H1 (cell line): ENCODE measurements at regions not wholly inside any gene's neighbourhood (a gene's known extent, or its start where the extent isn't known, plus 50 kb on each side); places are given as distances from the start of the nearest gene placed in this dataset.

Source experiments
- CTCF ChIA-PET: fragments of 300-600 bp; sonication (Branson Sonifier 250); formaldehyde crosslinking; loops from one replicate; lab custom pipeline; 2021; ENCODE audit not compliant: partially characterized antibody; lab: Charles Lee
- POLR2A ChIA-PET: fragments of 300-600 bp; sonication (Branson Sonifier 250); formaldehyde crosslinking; loops from one replicate; lab custom pipeline; 2021; ENCODE audit warnings: inconsistent platforms; ENCODE audit not compliant: partially characterized antibody; lab: Charles Lee
- DNase-seq, 2 experiments: peaks; one replicate each; pipeline versions ENCODE4 v3.0.0 to v3.0.0-alpha.2; 2010 to 2022; ENCODE audit warnings: low spot score in 2 of 2, low read depth in 1 of 2, mixed read lengths in 1 of 2
- FAIRE-seq: peaks from 2 replicates; lab custom pipeline; 2011; peaks lifted over from hg19 to GRCh38; lab: Jason Lieb, UNC
- H2AFZ ChIP-seq: 2 replicates; pipeline ENCODE4 v1.8.1; 2012; ENCODE audit warnings: low read length, inconsistent platforms
- H2AK5ac ChIP-seq: 2 replicates; pipeline ENCODE4 v1.6.1; 2013; ENCODE audit warnings: low read depth, low read length
- H2BK120ac ChIP-seq: replicated peaks from 2 replicates; pipeline ENCODE3; 2013; ENCODE audit warnings: low read depth, low read length, inconsistent platforms
- H2BK12ac ChIP-seq: 2 replicates; pipeline ENCODE4 v1.6.1; 2013; ENCODE audit warnings: low read depth, low read length
- H2BK15ac ChIP-seq: 2 replicates; pipeline ENCODE4 v1.6.1; 2013; ENCODE audit warnings: low read length
- H2BK20ac ChIP-seq: 2 replicates; pipeline ENCODE4 v1.6.1; 2013; ENCODE audit warnings: low read length
- H2BK5ac ChIP-seq: 2 replicates; pipeline ENCODE4 v1.6.1; 2013; ENCODE audit warnings: low read depth, low read length
- H3K14ac ChIP-seq: 2 replicates; pipeline ENCODE4 v1.6.1; 2013; ENCODE audit warnings: inconsistent platforms; ENCODE audit not compliant: insufficient read length
- H3K18ac ChIP-seq: 2 replicates; pipeline ENCODE4 v1.6.1; 2013; ENCODE audit warnings: low read length; ENCODE audit errors: extremely low read depth
- H3K23ac ChIP-seq: 2 replicates; pipeline ENCODE4 v1.6.1; 2013; ENCODE audit warnings: inconsistent platforms; ENCODE audit not compliant: insufficient read length
- H3K23me2 ChIP-seq: 2 replicates; pipeline ENCODE4 v1.6.1; 2013; ENCODE audit warnings: low read depth, low read length
- H3K27ac ChIP-seq: 2 replicates; pipeline ENCODE4 v1.6.1; 2011; ENCODE audit warnings: low read depth, low read length, inconsistent platforms
- H3K27me3 ChIP-seq, 4 experiments: replicated peaks in 1 of 4; 1 replicate in 1 of 4; 2 replicates in 3 of 4; pipeline versions ENCODE4 v1.6.1 to v1.8.1; 2011 to 2013; ENCODE audit warnings: low read length in 3 of 4, mild to moderate bottlenecking in 3 of 4, inconsistent platforms in 2 of 4, mixed read lengths in 2 of 4, moderate library complexity in 1 of 4; ENCODE audit not compliant: control insufficient read depth in 3 of 4, insufficient read depth in 3 of 4; ENCODE audit errors: extremely low read depth in 1 of 4
- H3K36me3 ChIP-seq, 4 experiments: 2 replicates each; pipeline versions ENCODE4 v1.6.1 to v1.8.1; 2011 to 2013; ENCODE audit warnings: mild to moderate bottlenecking in 4 of 4, low read length in 3 of 4, moderate library complexity in 2 of 4, control low read depth in 1 of 4, inconsistent platforms in 1 of 4; ENCODE audit not compliant: insufficient read depth in 4 of 4, control insufficient read depth in 2 of 4
- H3K4ac ChIP-seq: replicated peaks from 2 replicates; pipeline ENCODE3; 2013; ENCODE audit warnings: low read length, low read depth, mixed read lengths, inconsistent platforms; ENCODE audit not compliant: insufficient read length
- H3K4me1 ChIP-seq, 4 experiments: replicated peaks in 1 of 4; 1 replicate in 1 of 4; 2 replicates in 3 of 4; pipeline versions ENCODE4 v1.6.1 to v1.8.1; 2011 to 2013; ENCODE audit warnings: low read length in 3 of 4, inconsistent platforms in 2 of 4, mixed read lengths in 1 of 4; ENCODE audit not compliant: insufficient read depth in 4 of 4, control insufficient read depth in 3 of 4
- H3K4me2 ChIP-seq, 2 experiments: 2 replicates each; pipeline versions ENCODE4 v1.6.1 to v1.8.1; 2011 to 2013; ENCODE audit warnings: low read depth in 2 of 2, low read length in 2 of 2, control low read depth in 1 of 2, inconsistent platforms in 1 of 2, mild to moderate bottlenecking in 1 of 2; ENCODE audit not compliant: insufficient read depth in 1 of 2
- H3K4me3 ChIP-seq, 4 experiments: fragments of 200-600, 300-600 bp in 1 of 4; sonication (generic), shearing (Covaris generic), sonication (Bioruptor Twin) in 1 of 4; 2 replicates each; pipeline versions ENCODE4 v1.5.1 to v1.8.1; 2011 to 2016; ENCODE audit warnings: low read length in 4 of 4, low read depth in 3 of 4, control low read depth in 2 of 4, inconsistent platforms in 2 of 4, mild to moderate bottlenecking in 2 of 4, mixed read lengths in 1 of 4, moderate library complexity in 1 of 4; ENCODE audit not compliant: insufficient read depth in 2 of 4; ENCODE audit errors: extremely low read depth in 1 of 4
- H3K56ac ChIP-seq: replicated peaks from 2 replicates; pipeline ENCODE3; 2013; ENCODE audit warnings: low read depth, mild to moderate bottlenecking, mixed read lengths, low read length, inconsistent platforms; ENCODE audit not compliant: insufficient read length
- H3K79me1 ChIP-seq: 2 replicates; pipeline ENCODE4 v1.6.1; 2013; ENCODE audit warnings: low read depth, low read length, control low read depth
- H3K79me2 ChIP-seq, 2 experiments: 2 replicates each; pipeline versions ENCODE4 v1.6.1 to v1.8.1; 2012 to 2013; ENCODE audit warnings: low read length in 2 of 2, mild to moderate bottlenecking in 2 of 2, inconsistent platforms in 1 of 2; ENCODE audit not compliant: insufficient read depth in 2 of 2, control insufficient read depth in 1 of 2
- H3K9ac ChIP-seq, 4 experiments: replicated peaks in 1 of 4; 1 replicate in 1 of 4; 2 replicates in 3 of 4; pipeline versions ENCODE4 v1.6.1 to v1.8.1; 2011 to 2013; ENCODE audit warnings: low read depth in 3 of 4, low read length in 3 of 4, control low read depth in 2 of 4, mild to moderate bottlenecking in 2 of 4, moderate library complexity in 2 of 4, inconsistent platforms in 1 of 4; ENCODE audit errors: extremely low read depth in 1 of 4
- H3K9me3 ChIP-seq, 2 experiments: 2 replicates each; pipeline versions ENCODE4 v1.6.1 to v1.8.1; 2012 to 2013; ENCODE audit warnings: mild to moderate bottlenecking in 2 of 2, moderate library complexity in 2 of 2, control low read depth in 1 of 2, inconsistent platforms in 1 of 2, low read depth in 1 of 2, low read length in 1 of 2, mixed read lengths in 1 of 2; ENCODE audit not compliant: insufficient read depth in 2 of 2
- H4K20me1 ChIP-seq, 2 experiments: replicated peaks in 1 of 2; 2 replicates each; pipeline versions ENCODE3 to v1.8.1; 2011 to 2013; ENCODE audit warnings: inconsistent platforms in 2 of 2, low read length in 2 of 2, mild to moderate bottlenecking in 1 of 2; ENCODE audit not compliant: insufficient read depth in 2 of 2, control insufficient read depth in 1 of 2
- H4K5ac ChIP-seq: 2 replicates; pipeline ENCODE4 v1.6.1; 2013; ENCODE audit warnings: low read length, low read depth, mixed read lengths, inconsistent platforms; ENCODE audit not compliant: insufficient read length
- H4K8ac ChIP-seq: 2 replicates; pipeline ENCODE4 v1.8.0; 2013; ENCODE audit warnings: mild to moderate bottlenecking, moderate library complexity, low read length, inconsistent platforms; ENCODE audit not compliant: insufficient read depth; ENCODE audit errors: extremely low read depth
- H4K91ac ChIP-seq: replicated peaks from 2 replicates; pipeline ENCODE3; 2013; ENCODE audit warnings: low read length, mixed read lengths, inconsistent platforms; ENCODE audit not compliant: insufficient read length
- WGBS, 2 experiments: shearing (Covaris generic) in 1 of 2; methylation state at CpG; one replicate each; pipeline versions ENCODE4 v1.1.6 to v1.1.7; 2013 to 2015; ENCODE audit warnings: low lambda C conversion rate in 2 of 2, mixed read lengths in 2 of 2, inconsistent platforms in 1 of 2, low coverage in 1 of 2, missing lambda C conversion rate in 1 of 2; ENCODE audit not compliant: insufficient replicate concordance in 2 of 2, insufficient coverage in 1 of 2, insufficient read length in 1 of 2; ENCODE audit errors: extremely low coverage in 1 of 2, missing lambda C conversion rate in 1 of 2; 5-methylcytosine and 5-hydroxymethylcytosine counted together
- TF ChIP-seq, protein P1 (sequence below): IDR thresholded peaks from 2 replicates; pipeline ENCODE4 v1.6.1; 2012; ENCODE audit warnings: low read length, inconsistent platforms

DNA sequence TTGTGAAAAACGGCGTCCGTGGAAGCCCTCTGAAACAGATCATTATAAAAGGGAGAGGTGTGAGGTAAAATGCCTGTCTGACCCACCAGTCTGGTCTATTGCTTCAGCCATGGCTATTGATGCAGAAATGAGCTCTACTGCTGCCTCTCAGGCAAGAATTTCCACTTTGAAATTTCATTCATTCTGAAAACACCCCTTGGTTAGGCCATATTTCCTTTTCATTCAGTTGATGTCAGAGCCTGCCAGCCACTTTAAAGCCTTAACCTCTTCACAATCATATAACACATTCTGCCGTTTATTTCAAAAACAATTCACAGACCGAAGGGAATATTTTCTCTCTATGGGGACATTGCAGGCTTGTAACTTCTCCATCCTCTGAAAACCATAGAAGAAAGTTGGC, 71.9 kb downstream of the FOXB1 start:
- Histone ChIP-seq H3K56ac (no peak overlapping the region), H2AK5ac (no peak overlapping the region), H3K4ac (no peak overlapping the region), H3K9ac (no peak overlapping the region), H2BK20ac (no peak overlapping the region), H2AFZ (no peak overlapping the region), H2BK120ac (no peak overlapping the region), H2BK12ac (no peak overlapping the region), H2BK5ac (no peak overlapping the region), H4K5ac (no peak overlapping the region), H3K4me3 (no peak overlapping the region), H3K23me2 (no peaks in the 10 kb centered on the region), H3K23ac (no peak overlapping the region), H3K4me2 (no peak overlapping the region), H3K9me3 (0 out of 4 replicates have a peak, but pooled peaks cover 0 to 3% of the 10 kb centered on the region in 2 experiments), H3K36me3 (no peaks in the 10 kb centered on the region), H4K8ac (no peak overlapping the region), H2BK15ac (no peak overlapping the region), H3K4me1 (peaks cover 0 to 20% (median 17%) of the 10 kb centered on the region in 4 experiments), H4K91ac (no peak overlapping the region), H3K18ac (peak overlapping the region; percentile 40; the same call in 1 of the 2 replicates), H3K79me1 (no peaks in the 10 kb centered on the region), H3K14ac (no peak overlapping the region), H3K27me3 (no peaks in the 10 kb centered on the region), H3K27ac (no peak overlapping the region), H3K79me2 (no peaks in the 10 kb centered on the region), H4K20me1 (no peaks in the 10 kb centered on the region)
- ChIA-PET POLR2A (no interaction called here), CTCF (interaction anchor here (0.7 to 0.8 kb wide), 2 partner anchors 155 to 351 kb away, joined by 3 read pairs; no protein-coding TSS in a partner anchor)
- FAIRE-seq = no peak
- no peak for DNase-seq
- TF ChIP-seq, protein P1, sequence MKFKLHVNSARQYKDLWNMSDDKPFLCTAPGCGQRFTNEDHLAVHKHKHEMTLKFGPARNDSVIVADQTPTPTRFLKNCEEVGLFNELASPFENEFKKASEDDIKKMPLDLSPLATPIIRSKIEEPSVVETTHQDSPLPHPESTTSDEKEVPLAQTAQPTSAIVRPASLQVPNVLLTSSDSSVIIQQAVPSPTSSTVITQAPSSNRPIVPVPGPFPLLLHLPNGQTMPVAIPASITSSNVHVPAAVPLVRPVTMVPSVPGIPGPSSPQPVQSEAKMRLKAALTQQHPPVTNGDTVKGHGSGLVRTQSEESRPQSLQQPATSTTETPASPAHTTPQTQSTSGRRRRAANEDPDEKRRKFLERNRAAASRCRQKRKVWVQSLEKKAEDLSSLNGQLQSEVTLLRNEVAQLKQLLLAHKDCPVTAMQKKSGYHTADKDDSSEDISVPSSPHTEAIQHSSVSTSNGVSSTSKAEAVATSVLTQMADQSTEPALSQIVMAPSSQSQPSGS = no peak
- WGBS, 2 experiments = 91% methylated on average over 5 of the region's 5 CpGs; no CpG with 5 or more reads in 1 of the 2 experiments
